ENCODE measurements at regions not wholly inside any gene's neighbourhood (a gene's known extent, or its start where the extent isn't known, plus 50 kb on each side); places are given as distances from the start of the nearest gene placed in this dataset.

- TF ChIP-seq CTCF (IDR thresholded peaks at IDR 0.05; ENCODE audit: poor library complexity) (no peak), EZH2phosphoT487 (IDR thresholded peaks at IDR 0.05; ENCODE audit: low read depth, severe bottlenecking, unreplicated experiment) (no peak), EZH2 (IDR thresholded peaks at IDR 0.05; ENCODE audit: borderline replicate concordance) (no peak)
Measured at GRCh38 chr13:27005976-27006518, 165.6 kb downstream of the USP12 start.
